ENCODE measurements at regions not wholly inside any gene's neighbourhood (a gene's known extent, or its start where the extent isn't known, plus 50 kb on each side); places are given as distances from the start of the nearest gene placed in this dataset.
"Not testable (repeated sequence)": the region's sequence is repeated elsewhere in the genome, so short reads cannot be mapped to it uniquely, and the experiment has no call there.

DNA sequence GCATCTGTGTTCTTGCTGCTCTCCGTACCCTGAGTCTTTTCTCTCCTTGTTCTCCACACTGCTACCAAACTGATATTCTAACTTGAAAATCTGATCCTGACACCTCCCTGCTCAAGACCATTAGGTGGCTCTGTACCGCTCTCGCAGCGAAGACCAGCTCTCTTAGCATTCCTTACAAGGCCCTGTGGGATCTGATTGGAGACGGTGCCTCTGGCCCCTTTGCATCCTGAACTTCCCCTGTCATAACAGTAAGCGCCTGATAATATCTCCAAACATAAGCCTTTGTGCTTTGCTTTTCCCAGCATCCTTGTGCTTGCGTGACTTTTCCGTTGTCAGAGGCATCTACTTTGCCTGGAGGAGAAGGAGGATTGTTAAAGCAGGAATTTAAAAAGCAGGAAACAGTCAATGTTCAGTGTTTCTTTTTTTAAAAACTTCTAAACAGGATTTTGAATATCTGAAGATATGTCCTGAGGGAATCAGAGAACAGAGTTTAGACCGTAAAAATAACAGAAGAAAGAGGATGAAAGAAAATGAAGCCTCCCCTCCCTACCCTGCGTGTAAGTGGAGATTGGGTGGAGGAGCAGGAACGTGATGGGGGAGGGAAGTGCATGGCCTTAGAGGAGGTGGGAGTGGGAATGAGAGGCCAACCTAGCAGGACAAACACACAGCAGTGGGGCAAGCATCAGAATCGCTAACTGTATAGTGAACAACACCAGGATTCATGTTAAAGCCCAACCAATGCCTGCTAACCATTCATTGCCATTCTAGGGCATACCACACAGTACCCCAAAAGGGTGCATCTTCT lies 89.2 kb upstream of the STMND1 start:
- no peak for DNase-seq

DNA sequence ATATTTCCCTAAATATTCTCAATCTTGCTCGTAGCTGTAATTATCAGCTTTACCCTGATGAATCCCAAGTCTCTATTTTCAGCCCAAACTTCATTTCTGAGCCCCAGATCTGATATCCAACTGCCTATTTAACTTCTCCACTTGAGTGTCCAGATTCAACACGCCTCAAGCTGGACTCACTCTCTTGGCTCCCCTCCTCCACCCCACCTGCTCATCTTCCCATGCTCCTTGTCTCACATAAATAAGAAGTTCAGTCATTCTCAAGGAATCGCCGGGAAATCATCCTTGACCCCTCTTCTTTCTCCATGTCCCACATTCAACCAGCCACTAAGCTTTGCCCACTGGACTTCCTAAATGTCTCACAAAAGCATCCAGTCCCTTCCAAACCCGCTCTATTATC lies 89.9 kb upstream of the STMND1 start:
- DNase-seq: no peak

DNA sequence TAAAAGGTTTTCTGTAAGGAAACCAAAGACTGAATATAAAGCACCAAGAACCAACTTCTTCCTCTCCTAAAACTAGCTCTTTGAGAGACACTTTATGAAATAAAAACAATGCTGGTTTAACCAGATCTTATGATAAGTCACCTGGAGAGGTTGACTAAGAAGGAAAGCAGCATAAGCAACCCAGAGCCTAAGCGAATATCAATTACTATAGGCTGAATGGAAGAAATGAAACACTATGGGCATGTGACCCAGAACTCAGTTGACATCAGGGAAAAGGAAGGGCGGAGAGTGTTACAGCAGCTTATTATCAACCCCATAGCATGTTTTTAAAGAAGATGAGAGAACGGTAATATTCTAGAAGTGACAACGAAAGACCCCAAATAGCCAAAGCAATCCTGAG lies 94.1 kb upstream of the STMND1 start:
- DNase-seq: no peak

- DNase-seq: no peak
These were observed 95.3 kb upstream of the STMND1 start for GRCh38 chr6:17006543-17006942.

DNA sequence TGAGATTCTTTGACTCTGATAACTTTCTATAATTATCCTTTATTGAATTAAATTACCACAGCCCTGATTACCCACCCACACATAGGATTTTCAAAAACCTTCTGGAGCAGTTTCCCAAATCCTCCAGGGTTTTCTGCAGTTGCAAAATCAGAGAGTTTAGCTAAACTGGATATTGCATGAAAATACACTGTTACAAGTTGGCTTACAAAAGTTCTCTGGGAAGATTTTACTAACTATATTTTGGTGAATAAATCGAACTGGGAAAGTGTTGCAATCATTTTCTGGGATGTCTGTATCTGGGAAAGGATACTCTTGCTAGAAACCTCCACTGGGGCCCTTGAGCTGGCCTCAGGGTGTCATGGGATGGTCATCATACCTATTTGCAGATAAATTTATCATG lies 97.6 kb upstream of the STMND1 start:
- DNase-seq: no peak

DNA sequence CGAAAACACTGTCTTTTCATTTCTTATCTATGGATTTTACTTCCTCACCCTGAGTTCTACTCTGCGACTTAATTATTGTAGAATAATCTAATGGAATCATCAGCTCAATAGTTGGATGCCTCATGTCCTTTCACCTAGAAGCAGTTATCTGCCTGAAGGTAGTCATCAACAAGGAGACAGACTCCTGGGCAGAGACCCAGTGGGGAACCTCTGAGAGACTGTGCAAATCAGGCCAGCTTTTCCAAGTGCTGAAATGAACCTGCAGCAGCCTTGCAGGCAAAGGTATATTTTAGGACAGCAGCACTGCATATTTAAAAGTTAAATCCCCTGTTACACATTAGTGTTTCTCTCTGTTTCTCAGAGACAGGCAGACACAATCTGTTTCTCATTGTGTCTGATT lies 99.7 kb upstream of the STMND1 start:
- DNase-seq: no peak

DNA sequence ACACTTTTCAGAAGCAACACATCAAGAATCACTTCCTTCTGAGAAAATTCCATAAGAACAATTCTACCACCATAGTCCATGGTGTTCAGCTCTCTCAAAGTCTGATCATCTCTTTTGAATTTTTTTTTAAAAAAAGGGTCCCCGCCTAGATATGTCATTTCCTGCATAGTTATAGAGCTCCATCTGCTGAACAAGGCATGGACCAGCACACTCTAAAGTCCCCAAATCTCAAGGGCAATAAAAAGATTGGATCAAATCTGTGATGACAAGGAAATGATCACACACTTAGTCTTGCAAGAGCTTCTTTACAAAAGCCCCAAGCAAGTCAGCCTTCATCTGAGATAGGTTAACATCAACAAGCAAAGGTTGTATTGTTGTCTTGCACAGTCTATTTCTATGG lies 100.7 kb upstream of the STMND1 start:
- no peak for DNase-seq

GRCh38 chr6:16999491-17000436 lies 102.1 kb upstream of the STMND1 start:
- no peak for DNase-seq

DNA sequence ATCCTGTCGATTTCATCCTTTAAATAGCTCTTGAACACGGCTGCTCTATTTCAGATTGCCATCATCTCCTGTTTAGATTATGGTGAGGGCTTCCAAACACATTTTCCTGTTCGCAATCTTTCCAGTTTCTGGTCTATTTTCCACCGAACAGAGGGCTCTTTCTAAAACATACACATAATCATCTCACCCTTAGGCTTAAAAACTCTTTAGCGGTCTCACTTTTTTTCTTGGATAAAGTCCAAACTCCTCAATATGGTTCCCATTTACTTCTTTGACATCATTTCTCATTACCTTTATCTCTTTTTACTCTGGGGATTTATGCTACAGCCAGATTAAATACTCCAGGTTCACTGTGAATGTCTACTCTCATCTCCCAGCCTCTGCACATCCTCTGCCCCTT lies 103.4 kb upstream of the STMND1 start:
- DNase-seq: no peak

- DNase-seq: no peak
These were observed 106.2 kb upstream of the STMND1 start for GRCh38 chr6:16995511-16996250.

DNA sequence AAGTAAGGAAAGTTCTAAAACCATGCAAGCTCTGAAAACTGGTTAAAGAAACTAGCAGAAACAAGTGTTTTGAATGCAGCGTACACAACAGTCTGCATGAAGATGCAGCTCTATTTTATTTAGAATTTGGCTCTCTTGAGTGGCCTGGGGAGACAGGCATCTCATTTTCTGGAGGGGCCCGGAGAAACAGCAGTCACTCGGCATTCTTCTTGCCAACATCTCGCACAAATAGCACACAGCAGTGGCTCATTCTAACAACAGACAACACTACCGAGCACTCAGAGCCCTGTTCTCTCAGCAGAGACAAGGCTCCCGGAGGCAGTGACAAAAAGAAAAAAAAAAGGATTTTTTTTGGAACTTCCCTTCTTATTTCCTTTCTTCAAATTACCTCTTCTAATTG lies 108.5 kb upstream of the STMND1 start:
- DNase-seq: no peak

DNA sequence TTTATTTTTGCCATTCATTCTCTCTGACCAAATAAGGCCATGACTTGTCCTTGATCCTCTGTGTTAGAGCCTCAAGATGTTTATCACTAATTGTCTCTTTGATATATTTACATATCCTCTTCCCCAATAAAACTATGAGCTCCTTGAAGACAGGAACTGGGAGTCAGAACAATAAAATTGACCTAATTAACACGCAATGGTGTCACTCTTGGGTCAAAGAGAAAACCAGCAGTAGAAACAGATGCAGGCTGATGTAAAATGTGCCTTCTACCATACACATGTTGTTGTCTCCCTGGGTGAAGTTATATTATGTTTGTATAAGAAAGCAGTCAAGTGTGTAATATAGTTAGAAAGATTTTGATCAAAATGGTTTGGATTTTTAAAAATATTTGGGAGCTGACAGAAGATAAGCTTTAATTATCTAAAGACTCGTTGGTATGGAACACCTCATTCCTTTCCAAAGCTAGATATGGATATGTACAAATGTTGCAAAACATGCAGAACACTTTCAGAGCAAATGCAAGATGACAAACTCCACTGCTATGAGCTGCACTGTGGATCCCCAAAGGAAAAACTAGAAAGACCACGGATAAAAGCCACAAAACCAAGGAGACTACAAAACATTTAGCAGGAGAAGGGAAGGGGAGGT lies 109.7 kb upstream of the STMND1 start:
- DNase-seq: no peak

GRCh38 chr6:16989976-16990375 lies 111.9 kb upstream of the STMND1 start:
- DNase-seq: not testable (repeated sequence)

GRCh38 chr6:16989382-16989781 lies 112.5 kb upstream of the STMND1 start:
- DNase-seq: no peak

DNA sequence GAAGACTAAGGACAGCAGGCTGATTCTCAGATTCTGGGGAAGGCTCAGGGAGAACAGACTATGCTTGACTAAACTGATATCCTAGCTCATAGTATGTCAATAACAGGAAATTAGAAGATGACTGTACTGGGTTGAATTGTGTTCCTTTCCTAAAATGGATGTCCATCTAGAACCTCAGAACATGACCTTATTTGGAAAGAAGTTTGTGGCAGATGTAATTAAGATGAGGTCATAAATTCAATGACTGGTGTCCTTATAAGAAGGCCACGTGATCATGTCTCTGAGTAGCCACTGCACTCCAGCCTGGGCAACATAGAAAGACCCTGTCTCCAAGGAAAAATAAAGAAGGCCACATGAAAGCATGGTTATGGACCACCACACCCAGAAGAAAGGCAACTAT lies 113.9 kb upstream of the STMND1 start:
- DNase-seq: no peak

DNA sequence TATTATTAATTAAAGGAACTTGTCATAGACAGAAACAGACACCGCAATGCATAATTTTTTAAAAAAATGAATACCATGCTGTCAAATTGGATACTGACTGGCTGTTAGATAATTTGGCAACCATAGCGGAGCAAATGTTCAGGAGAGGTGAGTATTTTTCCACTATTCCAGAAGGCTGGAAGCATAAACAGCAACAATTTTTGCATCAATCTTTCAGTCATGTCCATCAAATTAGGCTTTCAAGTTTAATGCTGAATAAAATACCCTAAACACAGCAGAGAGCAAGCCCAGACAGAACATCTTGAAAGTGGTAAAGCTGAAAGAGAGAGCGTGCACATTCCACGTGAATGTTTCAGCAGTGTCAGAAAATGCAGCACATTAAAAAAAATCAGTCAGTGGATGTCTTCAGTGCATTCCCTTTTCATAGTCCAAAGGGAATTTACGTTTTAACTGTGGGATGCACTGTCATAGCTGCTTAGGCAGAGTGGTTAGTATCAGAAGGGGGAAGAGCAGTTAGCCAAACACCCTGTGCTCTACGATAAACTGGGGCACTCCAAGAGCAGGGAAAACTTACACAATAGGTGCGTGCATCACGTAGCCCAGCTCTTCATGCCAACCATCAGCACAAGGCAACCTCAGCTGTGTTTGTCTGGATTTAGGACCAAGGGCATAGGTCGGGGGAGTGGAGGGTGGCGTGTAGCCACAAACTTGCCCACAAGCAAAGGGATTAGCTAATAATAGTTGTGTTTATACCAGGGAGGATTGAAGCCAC lies 116.2 kb upstream of the STMND1 start:
- no peak for DNase-seq

DNA sequence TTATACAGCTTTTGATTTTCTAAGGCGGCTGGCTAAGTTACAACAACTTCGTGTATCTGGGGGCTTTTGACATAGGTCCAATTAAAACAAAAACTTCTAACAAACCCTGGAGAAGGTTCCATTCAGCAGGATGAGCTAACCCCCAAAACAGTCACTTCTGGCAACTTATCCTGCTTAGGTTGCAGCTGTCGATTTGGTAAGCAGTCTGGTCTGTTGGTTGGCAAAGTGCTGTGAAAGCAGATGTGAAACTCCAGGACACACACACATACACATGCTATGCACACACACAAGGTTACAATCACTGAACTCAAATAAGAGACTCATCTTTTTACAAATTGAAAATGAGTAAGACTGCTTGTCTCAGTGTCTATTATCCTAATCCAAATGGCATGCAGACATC lies 119.0 kb upstream of the STMND1 start:
- DNase-seq: no peak

- DNase-seq: no peak
These were observed 122.0 kb upstream of the STMND1 start for GRCh38 chr6:16979677-16980370.

GRCh38 chr6:16978686-16979085 lies 123.2 kb upstream of the STMND1 start:
- no peak for DNase-seq

DNA sequence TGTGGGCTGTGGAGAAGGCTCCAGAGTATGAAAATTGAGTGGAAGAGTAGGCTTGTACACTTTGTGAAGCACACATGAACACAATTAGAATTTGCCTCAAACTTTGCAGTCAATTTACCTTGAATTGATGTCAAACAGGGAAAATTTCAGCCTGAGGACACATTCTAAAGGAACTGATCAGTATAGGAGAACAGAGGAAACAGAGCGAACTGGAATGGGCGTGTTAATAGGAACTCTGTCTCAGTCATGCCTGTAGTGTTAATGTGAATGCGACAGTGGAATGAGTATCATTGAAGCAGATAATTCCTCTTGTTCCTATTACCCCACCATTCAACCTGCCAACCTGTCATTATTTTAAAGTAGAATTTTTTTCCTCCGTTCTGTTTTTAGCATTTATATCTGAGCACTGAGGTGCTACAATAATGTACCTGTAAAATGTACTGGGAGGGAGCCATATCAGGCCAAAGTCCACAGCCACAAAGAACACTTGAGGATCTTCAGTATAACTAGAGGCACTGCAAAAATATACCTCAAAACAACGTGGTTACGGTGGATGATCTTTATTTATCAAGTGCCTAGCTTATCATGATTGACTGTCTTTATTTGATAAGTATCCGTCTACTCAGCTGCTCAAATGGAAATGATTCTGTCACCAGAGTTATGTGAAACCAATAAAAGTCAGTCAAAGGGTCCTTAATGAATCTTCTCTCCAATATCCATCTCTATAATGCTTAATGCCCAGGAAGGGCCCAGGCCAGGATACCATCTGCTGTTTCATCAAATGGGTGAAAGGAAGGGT lies 125.3 kb upstream of the STMND1 start:
- DNase-seq: no peak
